Neural progenitor cell (in vitro differentiated cells): ENCODE measurements at regions not wholly inside any gene's neighbourhood (a gene's known extent, or its start where the extent isn't known, plus 50 kb on each side); places are given as distances from the start of the nearest gene placed in this dataset.

Experiments
- DNase-seq: peaks from one replicate; pipeline ENCODE4 v3.0.0-alpha.2; 2016; ENCODE audit warnings: low spot score
- H2AFZ ChIP-seq: fragments of 200-600 bp; sonication (generic); replicated peaks from 2 replicates; pipeline ENCODE4 v1.6.1; 2016; ENCODE audit warnings: antibody characterized with exemption
- H3F3A ChIP-seq: fragments of 200-600 bp; sonication (generic); 2 replicates; pipeline ENCODE4 v1.6.1; 2016; ENCODE audit warnings: antibody characterized with exemption, low read depth
- H3K27ac ChIP-seq: fragments of 200-600 bp; sonication (generic); 2 replicates; pipeline ENCODE4 v1.5.1; 2016; ENCODE audit warnings: mild to moderate bottlenecking
- H3K27me3 ChIP-seq: fragments of 200-600 bp; sonication (generic); 2 replicates; pipeline ENCODE4 v1.6.1; 2016; ENCODE audit warnings: mild to moderate bottlenecking, moderate library complexity
- H3K36me3 ChIP-seq: fragments of 200-600 bp; sonication (generic); 2 replicates; pipeline ENCODE4 v1.5.1; 2016
- H3K4me1 ChIP-seq: fragments of 200-600 bp; sonication (generic); 2 replicates; pipeline ENCODE4 v1.6.1; 2016; ENCODE audit warnings: mixed run types
- H3K4me2 ChIP-seq: fragments of 200-600 bp; sonication (generic); 2 replicates; pipeline ENCODE4 v1.6.1; 2016
- H3K4me3 ChIP-seq: fragments of 200-600 bp; sonication (generic); 2 replicates; pipeline ENCODE4 v1.5.1; 2016
- H3K79me2 ChIP-seq: fragments of 200-600 bp; sonication (generic); 2 replicates; pipeline ENCODE4 v1.6.1; 2016; ENCODE audit warnings: low read depth
- H3K9ac ChIP-seq: fragments of 200-600 bp; sonication (generic); 2 replicates; pipeline ENCODE4 v1.6.1; 2016
- H3K9me3 ChIP-seq: fragments of 200-600 bp; sonication (generic); 2 replicates; pipeline ENCODE4 v1.5.1; 2016; ENCODE audit warnings: low read depth
- H4K20me1 ChIP-seq: fragments of 200-600 bp; sonication (generic); 2 replicates; pipeline ENCODE4 v1.6.1; 2016; ENCODE audit warnings: low read depth
- H3K27ac Mint-ChIP-seq: 3 replicates; pipeline ENCODE4 v1.8.0; 2021; ENCODE audit warnings: mixed read lengths
- H3K27me3 Mint-ChIP-seq: 2 replicates; pipeline ENCODE4 v1.8.0; 2022; ENCODE audit warnings: low read depth, mild to moderate bottlenecking, inconsistent platforms, moderate library complexity, mixed read lengths; ENCODE audit not compliant: insufficient read depth
- H3K36me3 Mint-ChIP-seq: 3 replicates; pipeline ENCODE4 v1.8.0; 2021; ENCODE audit warnings: mixed read lengths
- H3K4me1 Mint-ChIP-seq: 3 replicates; pipeline ENCODE4 v1.8.0; 2021; ENCODE audit warnings: mixed read lengths
- H3K4me3 Mint-ChIP-seq: 3 replicates; pipeline ENCODE4 v1.8.0; 2021; ENCODE audit warnings: mild to moderate bottlenecking, moderate library complexity, mixed read lengths
- H3K9me3 Mint-ChIP-seq: 3 replicates; pipeline ENCODE4 v1.8.0; 2020; ENCODE audit warnings: mixed read lengths
- EZH2 ChIP-seq: fragments of 200-600 bp; sonication (generic); IDR thresholded peaks from 2 replicates; pipeline ENCODE4 v1.6.1; 2017; ENCODE audit warnings: antibody characterized with exemption, mild to moderate bottlenecking, moderate library complexity
- EZH2phosphoT487 ChIP-seq: fragments of 200-600 bp; sonication (generic); IDR thresholded peaks from 2 replicates; pipeline ENCODE4 v1.6.1; 2017; ENCODE audit warnings: antibody characterized with exemption
- TF ChIP-seq, protein P1 (sequence below): fragments of 200-600 bp; sonication (generic); IDR thresholded peaks from 2 replicates; pipeline ENCODE4 v1.5.1; 2017; ENCODE audit warnings: antibody characterized with exemption, mild to moderate bottlenecking

DNA sequence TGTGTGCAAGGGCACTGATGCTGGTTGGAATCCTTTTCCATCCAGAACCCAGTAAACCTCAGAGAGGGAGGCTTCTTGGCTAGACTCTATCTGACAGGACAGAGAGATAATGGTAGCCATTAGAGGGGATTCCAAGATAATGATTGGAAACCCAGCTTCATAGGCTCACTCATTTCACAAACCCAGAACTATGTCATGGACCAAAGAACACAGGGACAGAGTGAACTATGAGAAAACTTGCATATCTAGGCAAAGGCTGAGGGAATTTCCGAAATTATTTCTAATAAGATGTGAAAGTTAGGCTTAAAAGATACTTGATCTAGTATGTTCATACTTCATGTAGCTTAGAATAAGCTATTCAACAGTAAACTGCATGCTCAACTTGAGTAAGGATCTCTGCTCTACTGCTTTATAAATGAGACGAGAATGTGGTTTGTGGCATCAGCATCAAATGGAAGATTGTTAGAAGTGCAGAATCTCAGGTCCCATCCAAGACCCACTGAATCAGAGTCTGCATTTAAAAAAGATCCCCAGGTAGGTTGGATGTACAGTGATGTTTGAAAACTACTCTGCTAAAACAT, 261.4 kb downstream of the DMRT2 start:
- Mint-ChIP-seq H3K27me3 (no peaks in the 10 kb centered on the region), H3K4me1 (no peaks in the 10 kb centered on the region), H3K27ac (no peak overlapping the region), H3K9me3 (no peaks in the 10 kb centered on the region), H3K36me3 (no peaks in the 10 kb centered on the region), H3K4me3 (no peak overlapping the region)
- no peaks in the 10 kb centered on the region for H4K20me1 ChIP-seq
- no peaks in the 10 kb centered on the region for H3F3A ChIP-seq
- no peak for DNase-seq
- no peaks in the 10 kb centered on the region for H3K27me3 ChIP-seq
- H3K9me3 ChIP-seq, result peaks cover 20% of the 10 kb centered on the region
- no peaks in the 10 kb centered on the region for H3K36me3 ChIP-seq
- no peak overlapping the region for H3K4me2 ChIP-seq
- no peaks in the 10 kb centered on the region for H3K4me1 ChIP-seq
- H3K4me3 ChIP-seq, result no peak overlapping the region
- H3K9ac ChIP-seq, result no peak overlapping the region
- H3K79me2 ChIP-seq, result no peaks in the 10 kb centered on the region
- TF ChIP-seq EZH2phosphoT487, result no peak
- no peak for TF ChIP-seq EZH2
- TF ChIP-seq, protein P1, sequence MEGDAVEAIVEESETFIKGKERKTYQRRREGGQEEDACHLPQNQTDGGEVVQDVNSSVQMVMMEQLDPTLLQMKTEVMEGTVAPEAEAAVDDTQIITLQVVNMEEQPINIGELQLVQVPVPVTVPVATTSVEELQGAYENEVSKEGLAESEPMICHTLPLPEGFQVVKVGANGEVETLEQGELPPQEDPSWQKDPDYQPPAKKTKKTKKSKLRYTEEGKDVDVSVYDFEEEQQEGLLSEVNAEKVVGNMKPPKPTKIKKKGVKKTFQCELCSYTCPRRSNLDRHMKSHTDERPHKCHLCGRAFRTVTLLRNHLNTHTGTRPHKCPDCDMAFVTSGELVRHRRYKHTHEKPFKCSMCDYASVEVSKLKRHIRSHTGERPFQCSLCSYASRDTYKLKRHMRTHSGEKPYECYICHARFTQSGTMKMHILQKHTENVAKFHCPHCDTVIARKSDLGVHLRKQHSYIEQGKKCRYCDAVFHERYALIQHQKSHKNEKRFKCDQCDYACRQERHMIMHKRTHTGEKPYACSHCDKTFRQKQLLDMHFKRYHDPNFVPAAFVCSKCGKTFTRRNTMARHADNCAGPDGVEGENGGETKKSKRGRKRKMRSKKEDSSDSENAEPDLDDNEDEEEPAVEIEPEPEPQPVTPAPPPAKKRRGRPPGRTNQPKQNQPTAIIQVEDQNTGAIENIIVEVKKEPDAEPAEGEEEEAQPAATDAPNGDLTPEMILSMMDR, result no peak
- no peak overlapping the region for H3K27ac ChIP-seq
- no peak overlapping the region for H2AFZ ChIP-seq

DNA sequence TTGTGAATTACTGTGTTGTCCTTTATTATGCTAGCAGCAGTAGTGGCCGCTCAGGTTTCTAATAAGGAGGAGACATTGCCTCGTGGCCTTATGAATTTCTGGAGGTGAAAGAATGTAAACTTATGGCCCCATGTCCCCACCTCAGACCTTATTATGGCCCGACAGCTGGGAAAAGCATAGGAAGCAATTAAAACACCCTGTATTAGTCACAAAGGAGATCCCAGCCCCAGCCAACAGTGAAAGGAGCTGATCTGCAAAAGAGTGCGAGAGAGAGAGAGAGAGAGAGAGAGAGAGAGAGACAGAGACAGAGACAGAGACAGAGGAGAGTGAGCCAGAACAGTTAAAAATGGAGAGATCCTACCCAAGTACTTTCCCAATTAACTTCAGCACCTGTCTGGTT, 269.3 kb downstream of the DMRT2 start:
- Mint-ChIP-seq H3K36me3 (no peaks in the 10 kb centered on the region), H3K4me3 (no peak overlapping the region), H3K27ac (no peak overlapping the region), H3K27me3 (peaks cover 3% of the 10 kb centered on the region), H3K4me1 (peaks cover 22% of the 10 kb centered on the region), H3K9me3 (peaks cover 3% of the 10 kb centered on the region)
- Histone ChIP-seq H3K79me2 (no peaks in the 10 kb centered on the region), H3K9me3 (peaks cover 22% of the 10 kb centered on the region), H3K4me3 (no peak overlapping the region), H3K4me2 (no peak overlapping the region), H4K20me1 (no peaks in the 10 kb centered on the region), H3K27ac (no peak overlapping the region), H3K9ac (no peak overlapping the region), H3K4me1 (no peaks in the 10 kb centered on the region), H3F3A (no peaks in the 10 kb centered on the region), H3K27me3 (no peaks in the 10 kb centered on the region), H2AFZ (no peak overlapping the region), H3K36me3 (no peaks in the 10 kb centered on the region)
- no peak for DNase-seq
- TF ChIP-seq, protein P1, result no peak
- TF ChIP-seq EZH2phosphoT487 (no peak), EZH2 (no peak)

DNA sequence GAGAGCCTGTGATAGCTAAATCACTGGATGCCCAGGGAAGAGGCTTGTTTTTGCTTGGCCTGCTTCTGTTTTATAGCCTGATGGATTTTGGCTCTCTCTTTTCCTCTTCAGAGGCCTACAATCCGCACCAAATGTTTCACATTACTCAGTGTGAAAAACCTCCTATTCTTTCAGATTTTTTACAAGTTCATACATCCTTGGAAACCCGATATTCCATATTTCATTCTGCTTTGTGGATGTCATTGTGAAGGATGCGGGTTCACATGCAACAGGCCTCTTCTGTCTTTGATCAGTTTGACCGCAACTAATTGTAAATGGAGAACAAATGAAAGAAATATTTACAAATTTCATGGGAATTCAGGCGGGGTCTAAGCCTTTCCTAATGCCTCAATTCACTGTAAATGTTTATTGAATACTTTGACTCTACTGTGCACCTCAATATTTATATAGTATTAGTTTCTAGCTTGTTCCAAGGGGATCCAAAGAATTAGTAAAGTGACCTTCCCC, 269.9 kb downstream of the DMRT2 start:
- H3F3A ChIP-seq, result no peaks in the 10 kb centered on the region
- Mint-ChIP-seq H3K36me3 (no peaks in the 10 kb centered on the region), H3K9me3 (peaks cover 3% of the 10 kb centered on the region), H3K4me1 (peaks cover 22% of the 10 kb centered on the region), H3K27me3 (peaks cover 3% of the 10 kb centered on the region), H3K4me3 (no peak overlapping the region), H3K27ac (no peak overlapping the region)
- no peak overlapping the region for H3K9ac ChIP-seq
- no peak overlapping the region for H2AFZ ChIP-seq
- H3K27ac ChIP-seq, result no peak overlapping the region
- TF ChIP-seq, protein P1, result no peak
- TF ChIP-seq EZH2phosphoT487, result no peak
- no peak for TF ChIP-seq EZH2
- no peaks in the 10 kb centered on the region for H3K4me1 ChIP-seq
- no peaks in the 10 kb centered on the region for H3K36me3 ChIP-seq
- no peaks in the 10 kb centered on the region for H4K20me1 ChIP-seq
- no peaks in the 10 kb centered on the region for H3K27me3 ChIP-seq
- H3K4me3 ChIP-seq, result no peak overlapping the region
- no peak for DNase-seq
- peaks cover 23% of the 10 kb centered on the region for H3K9me3 ChIP-seq
- no peaks in the 10 kb centered on the region for H3K79me2 ChIP-seq
- no peak overlapping the region for H3K4me2 ChIP-seq
